Loucy (cell line): ENCODE measurements at regions not wholly inside any gene's neighbourhood (a gene's known extent, or its start where the extent isn't known, plus 50 kb on each side); places are given as distances from the start of the nearest gene placed in this dataset.

Experiments used
- H2AFZ ChIP-seq: fragments of 200-600 bp; sonication (generic); 2 replicates; pipeline ENCODE4 v1.6.0; 2016; ENCODE audit warnings: antibody characterized with exemption, mild to moderate bottlenecking, low read length, moderate library complexity
- H3F3A ChIP-seq: fragments of 200-600 bp; 2 replicates; pipeline ENCODE4 v1.6.0; 2016; ENCODE audit warnings: antibody characterized with exemption, low read depth, mild to moderate bottlenecking
- H3K27me3 ChIP-seq: fragments of 200-600 bp; sonication (generic); 2 replicates; pipeline ENCODE4 v1.6.1; 2014; ENCODE audit warnings: low read length, mild to moderate bottlenecking; ENCODE audit not compliant: insufficient read depth, poor library complexity, severe bottlenecking
- H3K36me3 ChIP-seq: fragments of 200-600 bp; sonication (generic); 2 replicates; pipeline ENCODE4 v1.6.1; 2016; ENCODE audit warnings: low read length; ENCODE audit not compliant: insufficient read depth
- H3K4me1 ChIP-seq: fragments of 200-600 bp; sonication (generic); 2 replicates; pipeline ENCODE4 v1.5.1; 2014; ENCODE audit warnings: low read length, mild to moderate bottlenecking; ENCODE audit not compliant: insufficient read depth, poor library complexity, severe bottlenecking
- H3K4me2 ChIP-seq: fragments of 200-600 bp; sonication (generic); 2 replicates; pipeline ENCODE4 v1.6.0; 2014; ENCODE audit warnings: antibody characterized with exemption, low read length, low read depth, mild to moderate bottlenecking; ENCODE audit not compliant: poor library complexity, severe bottlenecking
- H3K4me3 ChIP-seq: fragments of 200-600 bp; sonication (generic); 2 replicates; pipeline ENCODE4 v1.5.1; 2014; ENCODE audit warnings: low read length, mild to moderate bottlenecking, mixed read lengths; ENCODE audit not compliant: poor library complexity, severe bottlenecking
- H3K79me2 ChIP-seq: fragments of 200-600 bp; sonication (generic); 2 replicates; pipeline ENCODE4 v1.6.1; 2014; ENCODE audit warnings: low read length; ENCODE audit not compliant: insufficient read depth
- H3K9ac ChIP-seq: fragments of 200-600 bp; sonication (generic); 2 replicates; pipeline ENCODE4 v1.6.0; 2014; ENCODE audit warnings: mild to moderate bottlenecking, low read depth, low read length, moderate library complexity; ENCODE audit not compliant: poor library complexity, severe bottlenecking
- H3K9me2 ChIP-seq: fragments of 200-600 bp; sonication (generic); replicated peaks from 2 replicates; pipeline ENCODE4 v1.6.1; 2016; ENCODE audit warnings: low read depth, low read length, mixed read lengths
- H3K9me3 ChIP-seq: fragments of 200-600 bp; sonication (generic); 2 replicates; pipeline ENCODE4 v1.6.1; 2014; ENCODE audit warnings: mild to moderate bottlenecking, antibody characterized with exemption, low read length, low read depth; ENCODE audit not compliant: insufficient read depth
- H4K20me1 ChIP-seq: fragments of 200-600 bp; sonication (generic); 2 replicates; pipeline ENCODE4 v1.6.0; 2014; ENCODE audit warnings: antibody characterized with exemption, low read length, mild to moderate bottlenecking; ENCODE audit not compliant: insufficient read depth, poor library complexity, severe bottlenecking
- EZH2phosphoT487 ChIP-seq: fragments of 200-600 bp; IDR thresholded peaks from 2 replicates; pipeline ENCODE4 v1.6.1; 2018; ENCODE audit warnings: antibody characterized with exemption, mild to moderate bottlenecking, moderate library complexity, borderline replicate concordance
- TF ChIP-seq, protein P1 (sequence below): fragments of 200-600 bp; sonication (generic); conservative IDR thresholded peaks from 2 replicates; pipeline ENCODE4 v1.5.1; 2014; ENCODE audit warnings: mild to moderate bottlenecking, antibody characterized with exemption, low read length

DNA sequence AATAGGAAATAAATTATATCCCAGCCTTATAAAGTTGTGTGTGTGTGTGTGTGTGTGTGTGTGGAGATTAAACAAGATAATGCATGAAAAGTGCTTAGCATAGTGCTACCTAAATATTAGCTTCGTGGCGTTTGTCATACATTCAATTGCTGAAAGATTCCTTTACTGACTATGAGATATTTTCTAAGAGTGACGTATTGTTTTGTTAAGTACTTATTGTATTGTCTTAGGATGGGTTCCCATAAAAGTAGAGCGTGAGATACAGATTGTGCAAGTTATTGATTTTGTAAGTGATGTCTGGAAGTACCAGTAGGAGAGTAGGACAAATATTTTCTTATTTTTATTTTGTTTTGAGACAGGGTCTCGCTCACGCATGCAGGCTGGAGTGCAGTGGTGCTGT lies 730.0 kb downstream of the CDH8 start:
- H3K79me2 ChIP-seq = no peaks in the 10 kb centered on the region
- H3K4me2 ChIP-seq = no peak overlapping the region
- H3K9me2 ChIP-seq = no peaks in the 10 kb centered on the region
- no peaks in the 10 kb centered on the region for H3K9me3 ChIP-seq
- H4K20me1 ChIP-seq = no peaks in the 10 kb centered on the region
- no peaks in the 10 kb centered on the region for H3F3A ChIP-seq
- no peaks in the 10 kb centered on the region for H3K27me3 ChIP-seq
- no peak overlapping the region for H3K4me3 ChIP-seq
- no peak overlapping the region for H3K9ac ChIP-seq
- no peaks in the 10 kb centered on the region for H3K36me3 ChIP-seq
- TF ChIP-seq, protein P1, sequence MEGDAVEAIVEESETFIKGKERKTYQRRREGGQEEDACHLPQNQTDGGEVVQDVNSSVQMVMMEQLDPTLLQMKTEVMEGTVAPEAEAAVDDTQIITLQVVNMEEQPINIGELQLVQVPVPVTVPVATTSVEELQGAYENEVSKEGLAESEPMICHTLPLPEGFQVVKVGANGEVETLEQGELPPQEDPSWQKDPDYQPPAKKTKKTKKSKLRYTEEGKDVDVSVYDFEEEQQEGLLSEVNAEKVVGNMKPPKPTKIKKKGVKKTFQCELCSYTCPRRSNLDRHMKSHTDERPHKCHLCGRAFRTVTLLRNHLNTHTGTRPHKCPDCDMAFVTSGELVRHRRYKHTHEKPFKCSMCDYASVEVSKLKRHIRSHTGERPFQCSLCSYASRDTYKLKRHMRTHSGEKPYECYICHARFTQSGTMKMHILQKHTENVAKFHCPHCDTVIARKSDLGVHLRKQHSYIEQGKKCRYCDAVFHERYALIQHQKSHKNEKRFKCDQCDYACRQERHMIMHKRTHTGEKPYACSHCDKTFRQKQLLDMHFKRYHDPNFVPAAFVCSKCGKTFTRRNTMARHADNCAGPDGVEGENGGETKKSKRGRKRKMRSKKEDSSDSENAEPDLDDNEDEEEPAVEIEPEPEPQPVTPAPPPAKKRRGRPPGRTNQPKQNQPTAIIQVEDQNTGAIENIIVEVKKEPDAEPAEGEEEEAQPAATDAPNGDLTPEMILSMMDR = no peak
- TF ChIP-seq EZH2phosphoT487 = no peak
- H3K4me1 ChIP-seq = no peaks in the 10 kb centered on the region
- no peak overlapping the region for H2AFZ ChIP-seq

DNA sequence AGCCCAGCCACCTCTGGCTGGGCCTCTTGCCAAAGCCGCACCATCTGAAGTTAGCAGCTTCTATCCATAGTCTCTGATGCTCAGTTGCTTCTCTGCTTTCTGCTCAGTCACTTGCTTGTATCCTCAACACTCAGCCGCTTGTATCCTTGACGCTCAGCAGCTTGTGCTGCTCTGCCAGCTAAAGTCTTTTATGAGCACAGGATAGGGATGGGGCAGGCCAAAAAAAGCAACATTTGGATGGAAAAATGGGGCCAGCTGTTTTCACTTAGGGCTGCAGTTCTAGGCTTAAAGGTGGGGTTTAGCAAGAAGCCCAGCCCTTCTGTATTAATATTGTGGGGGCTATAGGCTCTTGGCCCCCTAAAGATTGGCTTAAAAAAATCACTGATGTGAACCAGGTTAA lies 739.4 kb downstream of the CDH8 start:
- Histone ChIP-seq H3K4me1 (no peaks in the 10 kb centered on the region), H3K9me3 (no peaks in the 10 kb centered on the region), H4K20me1 (no peaks in the 10 kb centered on the region), H3K9me2 (no peaks in the 10 kb centered on the region), H3K79me2 (no peaks in the 10 kb centered on the region), H3K4me2 (no peak overlapping the region), H3K36me3 (no peaks in the 10 kb centered on the region), H3K4me3 (no peak overlapping the region), H3F3A (no peaks in the 10 kb centered on the region), H2AFZ (no peak overlapping the region), H3K27me3 (no peaks in the 10 kb centered on the region), H3K9ac (no peak overlapping the region)
- TF ChIP-seq EZH2phosphoT487 = no peak
- TF ChIP-seq, protein P1 = no peak

DNA sequence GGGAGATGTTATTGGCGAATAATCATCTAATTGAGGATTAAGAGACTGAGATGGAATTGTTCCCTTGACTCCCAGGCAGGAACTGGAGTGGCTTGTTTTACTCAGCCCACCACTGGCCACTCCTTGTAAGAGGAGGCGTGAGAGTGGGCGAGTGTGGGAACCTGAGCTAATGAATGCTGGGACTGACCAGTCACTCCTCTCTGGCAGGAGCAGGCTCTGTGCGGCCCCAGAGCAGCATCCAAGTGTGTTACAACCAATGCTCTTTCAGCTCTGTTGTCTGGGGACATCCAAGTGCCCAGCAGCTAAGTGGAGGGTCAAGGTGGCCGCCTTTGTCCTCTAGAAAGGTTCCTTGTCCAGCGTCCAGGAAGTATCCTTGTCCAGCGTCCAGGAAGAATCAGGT lies 739.9 kb downstream of the CDH8 start:
- no peak overlapping the region for H3K4me2 ChIP-seq
- no peak overlapping the region for H3K4me3 ChIP-seq
- no peaks in the 10 kb centered on the region for H3K36me3 ChIP-seq
- TF ChIP-seq, protein P1 = no peak
- no peaks in the 10 kb centered on the region for H3F3A ChIP-seq
- no peaks in the 10 kb centered on the region for H3K4me1 ChIP-seq
- no peaks in the 10 kb centered on the region for H4K20me1 ChIP-seq
- H3K27me3 ChIP-seq = no peaks in the 10 kb centered on the region
- H3K9me3 ChIP-seq = no peaks in the 10 kb centered on the region
- no peaks in the 10 kb centered on the region for H3K9me2 ChIP-seq
- no peak overlapping the region for H2AFZ ChIP-seq
- H3K9ac ChIP-seq = no peak overlapping the region
- no peaks in the 10 kb centered on the region for H3K79me2 ChIP-seq
